ENCODE measurements at regions not wholly inside any gene's neighbourhood (a gene's known extent, or its start where the extent isn't known, plus 50 kb on each side); places are given as distances from the start of the nearest gene placed in this dataset.
A peak's percentile ranks its signal among the peaks of the same experiment; 100 is the strongest.

GRCh38 chr3:5754602-5755001 is 567.1 kb downstream of the EDEM1 start (continued):
- TF ChIP-seq SMARCA5 (IDR thresholded peaks at IDR 0.05) (no peak), NFIC (IDR thresholded peaks at IDR 0.05) (peak; percentile 78), JUND (IDR thresholded peaks at IDR 0.05; ENCODE audit: borderline replicate concordance, low read depth, low read length) (peak; percentile 24; the same call in 1 of the 2 replicates), JUND (tag; IDR thresholded peaks at IDR 0.05; ENCODE audit: borderline replicate concordance, low read depth, low read length) (no peak; the same call in 2 of the 3 replicates), NFE2 (IDR thresholded peaks at IDR 0.05; ENCODE audit: low read depth) (peak; percentile 56; the same call in 1 of the 2 replicates), ZBTB40 (IDR thresholded peaks at IDR 0.05) (no peak), ZBTB40 (CRISPR knock-in tag; IDR thresholded peaks at IDR 0.05) (no peak), CHD1 (IDR thresholded peaks at IDR 0.05; ENCODE audit: low read length) (no peak), TOE1 (IDR thresholded peaks at IDR 0.05; ENCODE audit: borderline replicate concordance) (no peak), TOE1 (CRISPR knock-in tag; IDR thresholded peaks at IDR 0.05; ENCODE audit: borderline replicate concordance, low read depth) (no peak), SRSF9 (IDR thresholded peaks at IDR 0.05; ENCODE audit: borderline replicate concordance, low read depth, low read length) (no peak), PYGO2 (tag; IDR thresholded peaks at IDR 0.05) (no peak), ILK (tag; IDR thresholded peaks at IDR 0.05; ENCODE audit: borderline replicate concordance, low read depth) (no peak), CEBPZ (IDR thresholded peaks at IDR 0.05; ENCODE audit: borderline replicate concordance, low read depth, low read length) (no peak), ARID1B (IDR thresholded peaks at IDR 0.05) (peak; percentile 57; the same call in 1 of the 2 replicates), ZNF146 (CRISPR knock-in tag; IDR thresholded peaks at IDR 0.05; ENCODE audit: unreplicated experiment) (no peak)
